ENCODE measurements at regions not wholly inside any gene's neighbourhood (a gene's known extent, or its start where the extent isn't known, plus 50 kb on each side); places are given as distances from the start of the nearest gene placed in this dataset.

- no peak for TF ChIP-seq POLR2A (IDR thresholded peaks at IDR 0.05; ENCODE audit: low read depth, low read length)
- no peak for TF ChIP-seq POLR2AphosphoS5 (IDR thresholded peaks at IDR 0.05; ENCODE audit: low read depth, low read length)
- no peak for TF ChIP-seq SPI1 (IDR thresholded peaks at IDR 0.05; ENCODE audit: low read depth, low read length)
- no peak for TF ChIP-seq TAF1 (IDR thresholded peaks at IDR 0.05; ENCODE audit: low read depth, low read length)
- TF ChIP-seq PAX5 (IDR thresholded peaks at IDR 0.05; ENCODE audit: insufficient read depth, low read length, severe bottlenecking): no peak
Measured at GRCh38 chr13:84038001-84038400, 155.7 kb upstream of the SLITRK1 start.

Measured in GM12891 (cell line).